AG04450 (cell line): ENCODE measurements at regions not wholly inside any gene's neighbourhood (a gene's known extent, or its start where the extent isn't known, plus 50 kb on each side); places are given as distances from the start of the nearest gene placed in this dataset.

Experiments used
- CTCF ChIA-PET: fragments of 300-600, 350-600 bp; formaldehyde crosslinking; extraction: SDS; loops from one replicate; lab custom pipeline; 2022; ENCODE audit warnings: antibody characterized with exemption, inconsistent platforms; lab: Charles Lee
- POLR2A ChIA-PET: fragments of 350-600 bp; formaldehyde crosslinking; extraction: SDS; loops from one replicate; lab custom pipeline; 2021; ENCODE audit warnings: antibody characterized with exemption, inconsistent platforms; lab: Yijun Ruan, JAX
- DNase-seq: peaks from one replicate; pipeline ENCODE4 v3.0.0-alpha.2; 2011; ENCODE audit warnings: low read depth, low spot score
- H3K27ac ChIP-seq: one replicate; pipeline ENCODE4 v1.5.1; 2012; ENCODE audit warnings: low read depth, low read length, control low read depth
- H3K27me3 ChIP-seq: one replicate; pipeline ENCODE4 v1.6.0; 2012; ENCODE audit warnings: low read length; ENCODE audit not compliant: control insufficient read depth, insufficient read depth
- H3K4me3 ChIP-seq: 2 replicates; pipeline ENCODE4 v1.5.1; 2011; ENCODE audit warnings: mild to moderate bottlenecking, low read depth, low read length, control low read depth
- H3K9me3 ChIP-seq: 2 replicates; pipeline ENCODE4 v1.5.1; 2012; ENCODE audit warnings: low read length; ENCODE audit not compliant: control insufficient read depth, insufficient read depth
- TF ChIP-seq, protein P1 (sequence below): IDR thresholded peaks from 2 replicates; pipeline ENCODE4 v1.5.1; 2011; ENCODE audit warnings: low read depth, low read length, control low read depth, inconsistent platforms

DNA sequence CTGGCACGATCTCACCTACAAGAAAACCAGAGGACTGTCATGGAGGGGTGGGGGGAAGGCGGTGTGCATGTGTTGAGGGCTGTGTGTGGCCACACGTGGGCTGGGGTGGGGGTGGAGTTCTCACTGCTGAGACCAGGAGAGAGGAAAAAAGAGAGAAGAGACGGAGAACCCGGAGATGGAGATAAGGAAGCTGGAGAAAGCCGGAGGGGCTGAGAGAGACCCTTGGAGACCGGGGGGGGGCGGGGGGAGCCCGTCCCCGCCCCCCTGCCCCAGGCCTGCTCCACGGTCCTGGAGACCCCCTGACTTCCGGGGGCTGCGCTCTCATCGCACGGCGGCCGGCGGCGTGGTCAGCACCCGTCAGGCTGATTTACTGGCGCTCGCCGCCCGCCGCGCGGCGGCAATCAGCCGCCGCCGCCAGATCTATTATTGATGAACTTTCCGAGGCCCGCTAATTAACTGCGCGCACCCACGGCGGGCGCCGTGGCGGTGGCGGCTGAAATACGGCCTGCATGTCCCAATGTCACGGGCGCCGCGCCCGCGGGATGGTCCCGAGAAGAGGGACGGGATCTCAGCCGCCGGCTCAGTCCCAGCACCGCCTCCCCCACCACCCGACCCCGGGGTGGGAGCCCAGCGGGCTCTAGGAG lies 187.4 kb downstream of the MN1 start:
- Histone ChIP-seq H3K4me3 (no peak overlapping the region), H3K9me3 (no peaks in the 10 kb centered on the region; the same call in 1 of the 2 replicates), H3K27me3 (peaks cover 65% of the 10 kb centered on the region), H3K27ac (no peak overlapping the region)
- TF ChIP-seq, protein P1, sequence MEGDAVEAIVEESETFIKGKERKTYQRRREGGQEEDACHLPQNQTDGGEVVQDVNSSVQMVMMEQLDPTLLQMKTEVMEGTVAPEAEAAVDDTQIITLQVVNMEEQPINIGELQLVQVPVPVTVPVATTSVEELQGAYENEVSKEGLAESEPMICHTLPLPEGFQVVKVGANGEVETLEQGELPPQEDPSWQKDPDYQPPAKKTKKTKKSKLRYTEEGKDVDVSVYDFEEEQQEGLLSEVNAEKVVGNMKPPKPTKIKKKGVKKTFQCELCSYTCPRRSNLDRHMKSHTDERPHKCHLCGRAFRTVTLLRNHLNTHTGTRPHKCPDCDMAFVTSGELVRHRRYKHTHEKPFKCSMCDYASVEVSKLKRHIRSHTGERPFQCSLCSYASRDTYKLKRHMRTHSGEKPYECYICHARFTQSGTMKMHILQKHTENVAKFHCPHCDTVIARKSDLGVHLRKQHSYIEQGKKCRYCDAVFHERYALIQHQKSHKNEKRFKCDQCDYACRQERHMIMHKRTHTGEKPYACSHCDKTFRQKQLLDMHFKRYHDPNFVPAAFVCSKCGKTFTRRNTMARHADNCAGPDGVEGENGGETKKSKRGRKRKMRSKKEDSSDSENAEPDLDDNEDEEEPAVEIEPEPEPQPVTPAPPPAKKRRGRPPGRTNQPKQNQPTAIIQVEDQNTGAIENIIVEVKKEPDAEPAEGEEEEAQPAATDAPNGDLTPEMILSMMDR, result no peak
- no peak for DNase-seq
- CTCF ChIA-PET, result no interaction called here
- POLR2A ChIA-PET, result no interaction called here

DNA sequence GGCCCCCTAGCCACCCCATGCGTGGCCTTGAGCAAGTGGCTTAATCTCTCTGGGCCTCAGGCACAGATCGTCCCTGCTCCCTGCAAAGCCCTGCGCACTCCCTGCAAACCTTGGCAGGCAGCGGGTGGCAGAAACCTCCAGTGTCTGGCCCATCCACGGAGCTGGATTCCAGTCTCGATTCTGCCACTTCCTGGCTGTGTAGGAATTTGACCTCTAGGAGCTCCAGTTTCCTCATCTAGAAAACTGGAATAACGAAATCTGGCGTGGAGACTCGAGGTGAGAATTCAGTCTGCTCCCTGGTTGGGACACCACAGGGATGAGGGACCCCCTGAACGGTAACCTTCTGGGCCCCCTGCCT lies 186.9 kb downstream of the MN1 start:
- TF ChIP-seq, protein P1, result no peak
- H3K4me3 ChIP-seq, result no peak overlapping the region
- ChIA-PET POLR2A (no interaction called here), CTCF (no interaction called here)
- peaks cover 68% of the 10 kb centered on the region for H3K27me3 ChIP-seq
- H3K9me3 ChIP-seq, result no peaks in the 10 kb centered on the region; the same call in 1 of the 2 replicates
- no peak for DNase-seq
- H3K27ac ChIP-seq, result no peak overlapping the region

DNA sequence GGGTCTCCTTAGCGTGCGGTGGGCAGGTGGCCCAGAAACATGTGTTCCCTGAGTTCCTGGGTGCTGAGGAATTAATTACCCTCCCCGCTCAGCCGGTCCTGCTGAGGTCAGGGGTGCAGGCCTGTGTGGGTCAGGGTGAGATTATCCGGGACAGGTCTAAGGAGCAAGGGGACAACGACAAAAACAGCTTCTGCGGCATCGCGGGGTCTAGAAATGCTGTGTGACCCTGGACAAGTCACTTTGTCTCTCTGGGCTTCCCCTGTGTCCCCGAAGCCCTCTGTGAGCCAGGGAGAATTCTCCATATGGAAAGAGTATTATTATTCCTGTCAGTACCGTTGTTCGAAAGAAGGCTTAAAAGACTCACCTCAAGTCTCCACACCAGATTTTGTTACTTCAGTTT lies 186.1 kb downstream of the MN1 start:
- POLR2A ChIA-PET, result no interaction called here
- Histone ChIP-seq H3K9me3 (no peaks in the 10 kb centered on the region; the same call in 1 of the 2 replicates), H3K4me3 (no peak overlapping the region), H3K27me3 (peaks cover 70% of the 10 kb centered on the region), H3K27ac (no peak overlapping the region)
- CTCF ChIA-PET, result no interaction called here
- no peak for DNase-seq
- TF ChIP-seq, protein P1, result no peak

DNA sequence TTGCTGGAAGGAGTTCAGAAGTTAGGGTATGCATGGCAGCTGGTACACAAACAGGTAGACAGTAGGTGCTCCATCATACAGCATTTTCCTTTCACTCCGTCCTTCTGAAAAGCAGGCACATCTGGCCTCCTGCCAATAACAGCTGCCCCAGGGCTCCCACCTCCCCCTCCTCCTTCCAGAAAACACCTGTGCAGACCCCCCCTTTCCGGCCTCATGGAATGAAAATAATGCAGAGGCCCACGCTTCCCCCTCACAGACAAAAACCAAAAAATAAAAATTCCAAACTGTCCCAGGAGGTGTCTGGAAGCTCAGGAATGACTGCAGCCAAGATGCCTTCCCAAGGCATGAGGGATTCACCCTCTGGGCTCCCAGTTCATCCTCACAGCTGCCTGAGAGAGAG lies 185.5 kb downstream of the MN1 start:
- no peak overlapping the region for H3K27ac ChIP-seq
- ChIA-PET CTCF (no interaction called here), POLR2A (no interaction called here)
- DNase-seq, result no peak
- H3K4me3 ChIP-seq, result no peak overlapping the region
- no peaks in the 10 kb centered on the region; the same call in 1 of the 2 replicates for H3K9me3 ChIP-seq
- TF ChIP-seq, protein P1, result no peak
- peaks cover 75% of the 10 kb centered on the region for H3K27me3 ChIP-seq

DNA sequence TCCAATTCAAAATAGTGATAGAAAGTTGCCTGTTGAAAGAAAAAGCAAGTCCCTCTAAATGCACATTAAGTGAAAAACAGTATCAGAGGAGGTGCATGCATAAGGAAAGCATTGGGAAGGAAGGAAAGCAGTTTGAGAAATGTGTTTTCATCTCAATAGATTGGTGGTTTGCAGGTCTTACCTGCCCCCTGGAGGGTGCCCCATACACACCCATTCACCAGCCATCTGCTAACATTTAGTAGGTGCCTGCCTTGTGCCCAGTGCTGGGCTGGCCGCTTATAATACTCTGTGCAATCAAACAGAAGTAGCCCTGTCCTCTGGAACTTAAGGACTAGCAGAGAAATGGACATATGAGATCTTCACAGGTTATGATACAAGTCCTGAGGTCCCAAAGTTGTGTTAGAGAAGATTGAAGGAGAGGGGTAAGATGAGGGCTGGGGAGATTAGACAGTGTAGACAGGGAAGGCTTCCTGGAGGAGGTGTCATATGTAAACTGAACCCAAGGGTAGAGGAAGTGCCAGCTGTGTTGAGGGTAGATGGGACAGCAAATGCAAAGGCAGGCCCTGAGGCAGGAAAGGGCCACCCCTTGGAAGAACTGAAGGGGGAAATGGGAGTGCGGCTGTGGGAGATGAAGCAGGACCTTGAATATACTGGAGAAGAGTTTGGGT lies 184.2 kb downstream of the MN1 start:
- DNase-seq, result no peak
- H3K27me3 ChIP-seq, result peaks cover 66% of the 10 kb centered on the region
- CTCF ChIA-PET, result no interaction called here
- TF ChIP-seq, protein P1, result no peak
- H3K4me3 ChIP-seq, result no peak overlapping the region
- H3K9me3 ChIP-seq, result no peaks in the 10 kb centered on the region; the same call in 1 of the 2 replicates
- no peak overlapping the region for H3K27ac ChIP-seq
- POLR2A ChIA-PET, result no interaction called here
